Stimulated activated CD4-positive, alpha-beta T cell treated with anti-CD3 and anti-CD28 coated beads, Interleukin-15, amount 100 ng/mL, for 1 hour (primary cell): ENCODE measurements at regions not wholly inside any gene's neighbourhood (a gene's known extent, or its start where the extent isn't known, plus 50 kb on each side); places are given as distances from the start of the nearest gene placed in this dataset.
"Not testable (repeated sequence)": the region's sequence is repeated elsewhere in the genome, so short reads cannot be mapped to it uniquely, and the experiment has no call there.

Experiments
- DNase-seq, 2 donors: peaks; one replicate each; pipeline ENCODE4 v3.0.0-alpha.2; 2020; ENCODE audit warnings: low read depth in 1 of 2, low spot score in 1 of 2

DNA sequence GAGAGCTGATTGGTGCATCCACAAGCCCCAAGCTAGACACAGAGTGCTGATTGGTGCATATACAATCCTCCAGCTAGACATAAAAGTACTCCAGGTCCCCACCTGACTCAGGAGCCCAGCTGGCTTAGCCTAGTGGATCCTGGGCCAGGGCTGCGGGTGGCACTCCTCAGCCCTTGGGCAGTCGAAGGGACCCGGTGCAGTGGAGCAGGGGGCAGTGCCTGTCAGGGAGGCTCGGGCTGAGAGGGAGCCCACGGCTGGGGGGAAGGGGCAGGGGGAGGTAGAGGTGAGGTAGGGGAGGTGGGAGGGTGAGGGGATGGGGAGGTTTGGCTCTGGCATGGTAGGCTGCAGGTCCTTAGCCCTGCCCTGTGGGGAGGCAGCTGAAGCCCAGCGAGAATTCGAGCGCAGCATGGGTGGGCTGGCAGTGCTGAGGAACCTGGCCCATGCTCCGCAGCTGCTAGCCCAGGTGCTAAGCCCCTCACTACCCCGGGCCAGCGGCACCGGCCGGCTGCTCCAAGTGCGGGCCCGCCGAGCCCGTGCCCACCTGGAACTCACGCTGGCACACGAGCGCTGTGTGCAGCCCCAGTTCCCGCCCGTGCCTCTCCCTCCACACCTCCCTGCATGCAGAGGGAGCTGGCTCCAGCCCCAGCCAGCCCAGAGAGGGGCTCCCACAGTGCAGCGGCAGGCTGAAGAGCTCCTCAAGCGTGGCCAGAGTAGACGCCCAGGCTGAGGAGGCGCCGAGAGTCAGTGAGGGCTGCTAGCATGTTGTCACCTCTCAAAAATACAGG lies 742.8 kb downstream of the FAM181B start:
- DNase-seq = no peak

DNA sequence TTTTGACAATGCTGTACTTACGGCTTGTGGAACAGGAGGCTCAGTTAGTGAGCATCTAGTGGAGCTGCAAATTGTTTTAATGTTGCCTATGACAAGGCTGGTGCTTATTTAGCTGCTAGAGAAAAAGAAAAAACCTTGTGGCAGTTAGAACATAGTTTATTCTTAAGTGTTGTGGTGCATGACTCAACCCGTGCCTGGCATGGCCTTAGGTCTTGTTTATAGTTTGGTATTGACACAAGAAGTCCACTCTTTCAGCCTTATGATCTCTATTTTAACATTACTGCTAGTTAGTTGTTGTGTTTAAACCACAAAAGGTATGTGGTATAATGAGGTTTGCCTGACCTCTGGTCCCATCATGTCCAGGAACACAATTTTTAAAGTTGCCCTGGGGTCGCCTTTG lies 744.6 kb downstream of the FAM181B start:
- DNase-seq = no peak

DNA sequence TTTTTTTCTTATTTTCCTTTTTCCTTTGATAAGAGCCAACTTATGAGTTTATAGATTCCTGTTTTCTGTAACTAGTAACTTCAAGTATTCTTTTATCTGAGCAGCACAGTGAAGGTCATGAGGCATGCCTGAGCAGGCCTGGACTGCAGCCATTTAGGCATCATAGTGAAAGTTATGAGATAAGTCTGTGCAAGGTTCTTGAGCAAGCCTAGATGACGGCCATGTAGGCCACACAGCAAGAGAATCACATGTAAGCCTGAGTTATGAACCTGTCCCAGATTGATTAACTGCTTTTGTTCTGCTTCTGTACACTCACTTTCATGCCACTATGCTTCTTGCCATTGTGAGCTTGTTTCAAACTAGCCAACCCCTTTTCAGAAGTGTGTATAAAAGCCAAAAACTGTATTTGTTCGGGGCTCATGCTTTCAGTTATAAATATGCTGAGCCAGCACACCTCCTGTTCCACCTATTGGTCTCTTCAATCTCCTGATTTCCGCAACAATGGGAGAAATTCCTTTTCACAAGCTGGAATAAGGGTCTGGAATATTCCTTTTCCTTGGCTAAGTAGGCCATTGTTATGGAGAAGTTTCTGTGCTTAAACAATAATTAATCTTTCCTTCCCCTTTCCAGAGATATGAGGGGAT lies 745.7 kb downstream of the FAM181B start:
- no peak for DNase-seq

DNA sequence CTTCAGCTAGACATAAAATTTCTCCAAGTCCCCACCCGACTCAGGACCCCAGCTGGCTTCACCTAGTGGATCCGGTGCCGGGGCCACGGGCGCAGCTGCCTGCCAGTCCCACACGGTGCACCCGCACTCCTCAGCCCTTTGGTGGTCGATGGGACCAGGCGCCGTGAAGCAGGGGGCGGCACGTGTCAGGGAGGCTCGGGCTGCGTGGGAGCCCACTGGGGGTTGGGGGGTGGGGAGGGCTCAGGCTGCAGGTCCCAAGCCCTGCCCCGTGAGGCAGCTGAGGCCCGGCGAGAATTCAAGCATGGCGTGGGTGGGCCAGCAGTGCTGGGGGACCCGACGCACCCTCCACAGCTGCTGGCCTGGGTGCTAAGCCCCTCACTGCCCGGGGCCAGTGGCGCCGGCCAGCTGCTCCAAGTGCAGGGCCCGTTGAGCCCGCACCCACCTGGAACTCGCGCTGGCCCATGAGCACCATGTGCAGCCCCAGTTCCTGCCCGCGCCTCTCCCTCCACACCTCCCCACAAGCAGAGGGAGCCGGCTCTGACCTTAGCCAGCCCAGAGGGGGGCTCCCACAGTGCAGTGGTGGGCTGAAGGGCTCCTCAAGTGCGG lies 747.0 kb downstream of the FAM181B start:
- DNase-seq = no peak

DNA sequence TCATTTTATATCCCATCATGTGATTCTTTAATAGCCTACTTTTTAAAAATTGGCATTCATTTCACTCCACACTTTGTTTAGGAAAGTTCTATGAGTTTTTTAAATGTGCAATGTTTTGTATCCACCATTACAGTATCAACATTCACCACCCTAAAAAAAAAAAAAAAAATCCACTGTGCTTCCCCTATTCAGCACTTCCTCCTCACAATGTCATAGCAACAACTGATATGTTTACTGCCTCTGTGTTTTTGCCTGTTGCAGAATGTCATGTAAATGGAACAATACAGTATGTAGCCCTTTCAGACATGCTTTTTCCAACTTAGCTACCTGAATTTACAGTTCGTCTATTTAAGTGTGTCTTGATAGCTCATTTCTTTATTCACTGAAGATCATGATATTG lies 754.2 kb downstream of the FAM181B start:
- no peak for DNase-seq

DNA sequence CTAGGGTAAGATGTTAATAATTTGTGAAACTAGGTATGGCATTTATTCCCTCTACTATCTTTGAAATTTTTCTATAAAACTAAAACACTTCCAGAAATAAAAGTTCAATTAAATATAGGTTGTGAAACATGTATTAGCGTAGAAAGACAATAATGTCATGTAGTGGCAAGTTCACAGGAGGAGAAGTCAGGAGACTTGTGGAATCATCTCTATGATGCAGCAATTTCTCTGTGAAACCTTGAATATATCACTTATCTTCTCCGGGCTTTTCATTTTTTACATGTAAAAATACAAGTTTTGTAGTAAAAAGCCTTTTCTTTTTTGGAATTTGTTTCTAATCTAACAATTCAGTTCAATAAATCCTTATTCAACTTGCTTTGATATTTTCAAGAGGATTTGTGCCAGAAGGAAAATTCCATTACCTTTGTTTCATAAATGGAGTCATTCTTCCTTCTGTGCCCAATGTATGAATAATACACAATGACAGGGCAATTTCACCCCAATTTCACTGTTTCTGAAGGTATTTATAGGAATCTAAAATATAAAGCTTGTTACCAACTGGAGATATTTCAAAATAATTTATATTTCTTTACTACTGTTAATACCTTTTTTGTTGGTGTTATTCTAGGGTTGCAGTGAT lies 758.3 kb downstream of the FAM181B start:
- DNase-seq = no peak

DNA sequence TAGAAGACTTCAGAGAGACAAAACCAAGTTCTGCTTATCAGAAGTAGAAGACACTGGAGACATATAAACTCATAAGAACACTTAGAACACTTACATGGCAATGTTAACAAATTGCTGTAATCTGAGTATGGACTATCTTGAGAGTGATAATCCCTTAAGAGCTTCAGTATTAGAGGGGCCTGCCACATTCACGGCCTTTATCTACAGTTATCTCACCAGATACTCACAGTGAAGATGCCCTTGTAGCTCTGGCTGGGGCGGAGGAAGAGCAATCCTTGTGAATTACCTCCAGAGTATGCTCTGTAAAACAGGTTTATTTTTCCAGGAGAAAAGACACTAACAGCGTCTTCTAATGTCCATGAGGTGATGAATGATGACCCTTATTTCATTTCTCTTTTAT lies 762.8 kb downstream of the FAM181B start:
- no peak for DNase-seq

DNA sequence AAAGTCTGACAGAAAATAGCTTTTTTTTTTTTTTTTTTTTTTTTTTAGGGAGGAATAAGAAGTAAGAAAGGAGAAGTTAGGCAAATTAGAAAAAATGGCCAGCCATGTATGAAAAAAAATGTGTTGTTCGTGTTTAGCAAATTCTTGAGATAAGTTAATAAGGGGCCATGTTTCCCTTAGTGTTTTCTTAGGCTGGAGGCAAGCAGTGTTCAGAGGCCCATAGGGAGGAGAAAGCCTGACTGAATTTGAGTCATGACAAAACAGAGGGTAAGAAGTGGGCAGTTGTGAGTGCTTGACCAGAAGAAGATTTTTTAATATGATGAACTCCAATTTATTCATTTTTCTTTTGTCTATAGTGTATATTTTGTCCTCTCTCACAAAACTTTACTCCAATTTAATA lies 766.4 kb downstream of the FAM181B start:
- DNase-seq = no peak

DNA sequence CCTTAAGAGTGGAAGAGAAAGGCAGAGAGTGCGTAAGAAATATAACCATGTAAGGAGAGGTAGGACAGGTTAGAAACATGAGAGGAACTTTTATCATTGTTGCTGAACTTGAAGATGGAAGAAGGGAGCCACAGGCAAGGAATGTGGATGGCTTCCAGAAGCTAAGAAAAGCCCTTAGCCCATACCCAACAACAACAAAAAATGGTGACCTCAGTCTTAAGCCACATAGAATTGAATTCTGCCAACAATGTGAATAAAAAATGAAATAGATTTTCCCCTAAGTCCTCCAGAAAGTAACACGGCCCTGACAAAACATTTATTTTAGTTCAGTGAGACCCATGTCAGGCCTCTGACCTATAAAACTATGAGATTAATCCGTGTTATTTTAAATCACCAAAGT lies 767.3 kb downstream of the FAM181B start:
- no peak for DNase-seq

DNA sequence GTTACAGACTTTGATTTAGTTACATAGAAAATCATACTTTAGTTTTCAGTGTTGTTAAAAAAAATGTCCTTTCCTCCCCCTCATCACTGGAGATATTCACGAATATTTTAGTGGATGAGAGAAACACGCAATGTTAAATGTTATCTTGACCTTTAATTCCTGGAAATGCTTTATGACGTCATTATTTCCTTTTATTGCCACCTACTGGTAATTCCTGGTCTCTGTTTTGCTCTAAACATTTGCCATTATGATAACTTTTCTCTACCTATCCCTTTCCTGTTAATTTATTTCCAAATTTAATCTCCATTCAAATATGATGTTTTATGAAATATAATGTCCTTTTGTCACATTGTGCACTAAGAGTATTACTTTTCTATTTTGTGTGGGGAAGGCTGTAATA lies 770.6 kb downstream of the FAM181B start:
- DNase-seq = no peak

DNA sequence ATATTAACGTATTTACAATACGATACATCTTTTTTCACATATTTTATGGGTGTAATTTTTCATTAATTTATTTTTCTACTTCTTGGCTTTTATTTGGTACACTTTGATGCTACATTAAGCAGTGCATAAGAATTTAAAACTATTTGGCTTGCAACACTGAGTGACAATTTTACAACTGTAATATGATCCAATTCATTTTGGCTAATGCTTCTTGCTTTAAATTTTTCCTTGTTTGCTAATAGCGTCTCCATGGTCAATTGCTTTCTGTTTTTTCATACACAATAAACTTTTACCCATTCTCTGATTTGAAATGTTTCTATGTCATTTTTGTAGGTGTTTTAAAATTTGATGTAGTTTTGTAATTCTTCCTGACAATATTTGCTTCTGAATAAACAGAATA lies 773.2 kb downstream of the FAM181B start:
- no peak for DNase-seq

DNA sequence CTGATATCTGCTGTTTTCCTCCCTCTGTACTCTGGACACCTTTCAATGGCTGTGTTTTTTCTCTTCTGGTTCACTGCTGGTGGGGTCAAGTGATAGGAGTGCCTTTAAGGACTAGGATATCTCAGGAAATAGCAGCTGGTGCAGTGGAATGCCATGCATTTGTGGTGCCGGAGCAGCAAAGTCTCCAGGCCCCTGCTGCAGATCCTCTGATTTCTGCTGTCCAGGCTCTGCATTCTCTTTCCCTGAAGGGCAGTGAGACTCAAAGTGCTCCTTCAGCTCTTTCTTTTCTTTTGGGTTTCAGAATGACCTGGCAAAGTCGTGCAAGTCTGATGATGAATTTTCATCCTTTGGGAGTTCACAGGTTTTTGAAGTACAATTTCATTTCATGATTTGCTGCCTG lies 774.3 kb downstream of the FAM181B start:
- DNase-seq = no peak

DNA sequence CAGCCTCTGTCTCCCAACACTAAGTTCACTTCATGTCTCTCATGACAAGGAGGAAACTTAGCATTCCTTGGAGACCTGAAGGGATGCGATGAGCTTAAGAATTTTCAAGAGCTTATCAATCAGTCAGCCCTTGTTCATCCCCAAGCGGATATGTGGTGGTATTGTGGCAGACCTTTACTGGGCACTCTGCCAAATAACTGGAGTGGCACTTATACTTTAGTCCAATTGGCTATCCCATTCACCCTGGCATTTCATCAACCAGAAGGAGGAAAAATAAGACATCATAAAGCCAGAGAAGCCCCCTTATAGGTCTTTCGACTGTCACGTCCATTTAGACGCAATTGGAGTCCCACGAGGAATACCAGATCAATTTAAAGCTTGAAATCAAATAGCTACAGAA lies 779.4 kb downstream of the FAM181B start:
- not testable (repeated sequence) for DNase-seq

DNA sequence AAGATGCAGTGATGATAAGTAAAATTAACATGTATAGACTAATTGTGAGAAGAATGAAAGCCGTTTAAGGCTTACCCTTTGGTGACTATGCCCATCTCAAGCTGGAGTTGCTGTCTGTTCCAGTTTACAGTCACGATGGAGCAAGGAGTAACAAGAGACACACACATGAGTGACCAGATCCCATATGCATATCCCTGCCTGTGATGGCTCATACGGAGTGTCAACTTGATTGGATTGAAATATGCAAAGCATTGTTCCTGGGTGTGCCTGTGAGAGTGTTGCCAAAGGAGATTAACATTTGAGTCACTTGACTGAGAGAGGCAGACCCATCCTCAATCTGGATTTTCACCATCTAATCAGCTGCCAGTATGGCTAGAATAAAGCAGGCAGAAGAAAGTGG lies 786.8 kb downstream of the FAM181B start:
- no peak for DNase-seq

DNA sequence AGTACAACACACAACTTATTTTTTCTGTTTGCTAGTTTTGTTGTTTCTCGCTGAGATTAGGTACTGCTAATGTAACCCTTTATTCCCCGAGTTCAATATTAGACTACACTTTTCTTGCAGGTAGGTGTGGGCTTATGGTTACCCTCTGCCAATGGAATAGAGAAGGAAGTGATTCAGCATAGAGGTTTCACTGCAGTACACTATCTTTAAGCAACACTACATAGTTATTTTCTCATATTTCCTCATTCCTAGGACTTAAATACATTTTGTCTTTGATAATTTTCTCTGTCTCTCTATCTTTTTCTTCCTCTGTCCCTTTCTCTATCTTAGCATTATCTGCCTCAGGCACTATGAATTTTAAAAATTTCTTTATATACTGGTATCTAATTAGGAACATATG lies 791.0 kb downstream of the FAM181B start:
- DNase-seq = no peak

DNA sequence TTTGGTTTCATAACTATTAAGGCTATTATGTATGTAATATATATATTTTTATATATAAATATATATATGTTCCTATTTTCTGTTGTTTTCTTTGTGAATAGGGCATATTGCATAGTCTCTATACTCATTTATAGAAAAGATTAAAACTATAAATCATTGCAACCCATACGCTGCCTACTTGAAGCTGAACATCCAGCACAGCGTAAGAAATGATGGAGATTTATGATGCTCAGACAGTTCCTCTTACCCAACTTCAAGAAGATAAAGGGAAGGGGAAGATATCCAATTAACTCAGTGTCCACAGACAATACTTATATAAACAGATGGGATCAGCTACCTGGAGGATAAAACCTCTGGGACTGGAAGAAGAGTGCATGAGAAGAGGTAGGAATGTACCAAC lies 791.7 kb downstream of the FAM181B start:
- DNase-seq = no peak

DNA sequence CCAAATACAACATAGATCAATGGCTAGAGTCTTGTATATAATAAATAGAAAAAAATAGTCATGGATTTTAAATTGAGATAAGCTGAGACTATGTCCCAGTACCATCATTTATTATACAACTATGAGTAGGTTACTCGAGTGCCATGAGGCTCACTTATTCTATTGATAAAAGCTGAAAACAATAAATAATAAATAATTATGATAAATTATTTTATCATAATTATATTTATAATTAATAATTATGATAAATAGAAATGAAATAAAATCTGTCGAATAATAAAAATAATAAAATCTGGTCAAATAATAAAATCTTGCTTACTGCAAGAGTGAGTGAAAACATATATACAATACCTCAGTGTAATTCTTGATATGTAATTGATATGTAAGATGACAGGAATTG lies 801.4 kb downstream of the FAM181B start:
- no peak for DNase-seq

DNA sequence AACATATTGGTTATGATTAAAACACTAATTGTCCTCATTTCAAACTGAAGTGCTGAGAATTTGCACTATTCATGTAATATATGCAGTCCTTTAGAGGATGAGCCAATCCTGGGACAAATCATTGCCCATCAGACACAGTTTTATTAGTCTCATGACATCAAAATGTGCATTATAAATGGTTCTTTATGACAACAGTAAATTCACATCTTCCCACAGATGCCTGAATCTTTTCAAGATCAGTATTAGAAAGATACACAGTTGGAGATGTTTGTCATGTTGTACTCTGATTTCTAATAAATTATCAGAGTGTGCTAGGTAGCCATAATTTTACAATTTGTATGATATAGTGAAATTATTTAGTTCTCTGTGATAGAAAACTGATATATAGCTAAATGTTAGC lies 813.5 kb downstream of the FAM181B start:
- DNase-seq = no peak

DNA sequence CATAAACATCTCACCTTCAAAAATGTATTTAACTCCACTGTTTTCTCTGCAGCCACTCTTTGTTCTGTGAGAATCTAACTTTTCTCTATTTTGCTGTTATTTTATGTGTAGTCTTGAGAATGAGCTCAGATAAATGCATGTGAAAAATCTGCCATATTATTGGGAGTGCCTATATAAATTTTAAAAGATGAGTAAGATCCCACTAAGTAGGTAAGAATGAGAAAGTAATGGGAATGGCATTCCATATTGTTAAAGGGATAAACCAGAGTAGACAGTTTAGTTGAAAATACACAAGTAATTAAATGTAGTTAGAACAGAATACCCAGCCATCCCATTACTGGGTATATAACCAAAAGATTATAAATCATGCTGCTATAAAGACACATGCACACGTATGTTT lies 817.2 kb downstream of the FAM181B start:
- DNase-seq = no peak

DNA sequence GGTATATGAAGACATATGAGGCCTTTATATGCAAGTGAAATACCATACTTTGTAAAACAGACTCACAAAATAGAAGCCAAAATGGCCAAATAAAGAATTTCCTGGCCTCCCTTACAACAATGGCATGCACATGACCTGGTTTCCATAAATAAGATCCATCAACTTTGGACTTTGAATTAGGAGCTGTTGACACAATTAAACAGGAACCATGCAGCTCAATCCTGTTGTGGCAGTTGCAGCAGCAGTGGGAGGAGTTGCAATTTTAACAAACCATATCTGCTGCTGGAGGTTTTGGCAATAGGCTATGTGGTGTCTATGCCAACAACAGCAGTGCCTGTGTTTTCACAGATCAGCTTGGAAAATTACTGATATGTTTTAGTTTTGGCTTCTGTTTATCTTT lies 818.6 kb downstream of the FAM181B start:
- DNase-seq = no peak

DNA sequence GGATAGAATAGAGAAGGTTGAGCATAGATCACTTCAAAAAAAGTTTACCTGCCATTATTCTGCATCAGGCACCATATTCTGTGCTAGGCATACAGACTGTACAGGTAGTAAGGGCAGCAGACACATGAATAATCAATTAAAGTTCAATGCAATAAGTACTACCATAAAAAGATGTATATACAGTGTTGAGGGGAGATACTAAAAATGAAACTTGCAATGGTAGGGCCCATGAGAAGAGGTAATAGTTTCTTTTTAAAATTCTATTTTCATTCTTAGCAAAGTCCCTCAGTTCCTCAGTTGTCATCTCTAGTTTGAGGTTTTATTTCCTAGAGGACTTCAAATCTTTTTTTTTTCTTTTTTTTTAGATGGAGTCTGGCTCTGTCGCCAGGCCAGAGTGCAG lies 819.9 kb downstream of the FAM181B start:
- no peak for DNase-seq

DNA sequence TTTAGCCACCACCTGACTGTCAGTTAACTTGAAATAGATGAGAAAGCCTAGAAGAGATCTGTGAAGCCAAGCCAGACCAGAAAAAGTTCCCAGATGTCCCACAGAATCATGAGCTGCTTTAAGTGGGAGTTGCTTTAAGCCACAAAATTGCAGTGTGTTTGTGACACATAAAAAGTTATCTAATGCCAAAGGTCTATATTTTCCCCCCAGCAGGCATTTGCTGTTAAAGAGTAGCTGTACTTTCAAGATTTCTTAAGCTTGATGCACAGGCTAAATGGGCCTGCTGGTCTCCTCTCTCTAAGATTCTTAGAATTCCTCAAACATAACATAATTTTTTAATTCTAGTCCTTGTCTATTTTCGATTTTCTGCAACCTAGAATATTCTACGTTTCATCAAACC lies 825.7 kb downstream of the FAM181B start:
- no peak for DNase-seq
